ENCODE measurements at regions not wholly inside any gene's neighbourhood (a gene's known extent, or its start where the extent isn't known, plus 50 kb on each side); places are given as distances from the start of the nearest gene placed in this dataset.
"Not testable (repeated sequence)": the region's sequence is repeated elsewhere in the genome, so short reads cannot be mapped to it uniquely, and the experiment has no call there.

- Histone ChIP-seq H3K4me3 (no peak overlapping the region), H3K36me3 (no peaks in the 10 kb centered on the region), H3K4me1 (no peaks in the 10 kb centered on the region), H3K27me3 (no peaks in the 10 kb centered on the region), H3K27ac (no peak overlapping the region), H3K9me3 (peaks cover 0 to 100% (median 70%) of the 10 kb centered on the region in 12 donors)
- DNase-seq (no peak), ATAC-seq (no peak)
- intact Hi-C loops (cut with DNase I): no loop called here
- TF ChIP-seq CTCF (IDR thresholded peaks at IDR 0.05) (no peak), POLR2A (IDR thresholded peaks at IDR 0.05) (no peak)
- WGBS, 4 donors: 86 to 93% (median 91%) methylated on average over 3 of the region's 3 CpGs
These were observed 228.5 kb upstream of the FSIP2 start for GRCh38 chr2:185510060-185510459.

- H3K4me1 ChIP-seq: no peaks in the 10 kb centered on the region
- H3K9me3 ChIP-seq: peaks cover 0 to 90% (median 64%) of the 10 kb centered on the region in 12 donors
- WGBS, 4 donors: 96 to 98% (median 97%) methylated on average over 2 of the region's 2 CpGs
These were observed 226.7 kb upstream of the FSIP2 start for GRCh38 chr2:185511925-185512324.

GRCh38 chr2:185522472-185522871 is 216.1 kb upstream of the FSIP2 start:
- WGBS, 4 donors: 72 to 74% (median 73%) methylated on average over 6 of the region's 6 CpGs
- H3K9me3 ChIP-seq: peaks cover 0 to 34% (median 12%) of the 10 kb centered on the region in 12 donors

More at GRCh38 chr2:185511925-185512324, 226.7 kb upstream of the FSIP2 start:
- no peaks in the 10 kb centered on the region for H3K36me3 ChIP-seq
- intact Hi-C loops (cut with DNase I): no loop called here
- TF ChIP-seq CTCF (IDR thresholded peaks at IDR 0.05): no peak
- no peak for TF ChIP-seq POLR2A (IDR thresholded peaks at IDR 0.05)
- no peak for DNase-seq
- H3K27me3 ChIP-seq: no peaks in the 10 kb centered on the region
- ATAC-seq: no peak
- no peak overlapping the region for H3K27ac ChIP-seq
- no peak overlapping the region for H3K4me3 ChIP-seq

GRCh38 chr2:185524242-185524641 is 214.4 kb upstream of the FSIP2 start:
- H3K4me3 ChIP-seq; intact Hi-C loops (cut with DNase I); H3K27me3 ChIP-seq; DNase-seq; H3K4me1 ChIP-seq; H3K36me3 ChIP-seq; ATAC-seq; H3K27ac ChIP-seq: not testable (repeated sequence)
- peaks cover 0 to 47% (median 14%) of the 10 kb centered on the region in 12 donors for H3K9me3 ChIP-seq
- WGBS, 4 donors: 62 to 78% (median 73%) methylated on average over 2 of the region's 2 CpGs

More at GRCh38 chr2:185522472-185522871, 216.1 kb upstream of the FSIP2 start:
- Histone ChIP-seq H3K27ac (no peak overlapping the region), H3K4me1 (no peaks in the 10 kb centered on the region), H3K27me3 (no peaks in the 10 kb centered on the region), H3K36me3 (no peaks in the 10 kb centered on the region), H3K4me3 (no peak overlapping the region)
- ATAC-seq: no peak
- TF ChIP-seq POLR2A (IDR thresholded peaks at IDR 0.05) (no peak), CTCF (IDR thresholded peaks at IDR 0.05) (no peak)
- intact Hi-C loops (cut with DNase I): no loop called here
- no peak for DNase-seq

- peaks cover 0 to 44% (median 11%) of the 10 kb centered on the region in 12 donors for H3K9me3 ChIP-seq
- intact Hi-C loops (cut with DNase I): no loop called here
- TF ChIP-seq CTCF (IDR thresholded peaks at IDR 0.05) (no peak), POLR2A (IDR thresholded peaks at IDR 0.05) (no peak)
These were observed 212.4 kb upstream of the FSIP2 start for GRCh38 chr2:185526161-185526560.

More at GRCh38 chr2:185526161-185526560, 212.4 kb upstream of the FSIP2 start:
- Histone ChIP-seq H3K27me3 (no peaks in the 10 kb centered on the region), H3K4me1 (no peaks in the 10 kb centered on the region), H3K4me3 (no peak overlapping the region), H3K36me3 (no peaks in the 10 kb centered on the region), H3K27ac (no peak overlapping the region)
- no peak for ATAC-seq
- no peak for DNase-seq
- 89 to 97% (median 92%) methylated on average over 1 of the region's 1 CpG for WGBS, 4 donors
